ENCODE measurements at regions not wholly inside any gene's neighbourhood (a gene's known extent, or its start where the extent isn't known, plus 50 kb on each side); places are given as distances from the start of the nearest gene placed in this dataset.
"Not testable (repeated sequence)": the region's sequence is repeated elsewhere in the genome, so short reads cannot be mapped to it uniquely, and the experiment has no call there.

GRCh38 chr18:5830902-5831301 is 64.4 kb downstream of the TMEM200C start:
- not testable (repeated sequence) for H3K4me3 Mint-ChIP-seq; H3K27ac Mint-ChIP-seq; H3K9me3 Mint-ChIP-seq; H3K4me1 Mint-ChIP-seq (ENCODE audit: low read depth); H3K27me3 Mint-ChIP-seq (ENCODE audit: low read depth); DNase-seq (ENCODE audit: low spot score); H3K36me3 Mint-ChIP-seq (ENCODE audit: low read depth)

GRCh38 chr18:5828913-5829312 is 66.4 kb downstream of the TMEM200C start:
- Mint-ChIP-seq H3K27me3 (ENCODE audit: low read depth) (no peaks in the 10 kb centered on the region), H3K4me3 (no peak overlapping the region), H3K9me3 (no peaks in the 10 kb centered on the region), H3K36me3 (ENCODE audit: low read depth) (no peaks in the 10 kb centered on the region), H3K27ac (no peak overlapping the region), H3K4me1 (ENCODE audit: low read depth) (no peaks in the 10 kb centered on the region)
- DNase-seq (ENCODE audit: low spot score): no peak

GRCh38 chr18:5825663-5826062 is 69.7 kb downstream of the TMEM200C start:
- Mint-ChIP-seq H3K4me1 (ENCODE audit: low read depth) (no peaks in the 10 kb centered on the region), H3K27me3 (ENCODE audit: low read depth) (no peaks in the 10 kb centered on the region), H3K4me3 (no peak overlapping the region), H3K36me3 (ENCODE audit: low read depth) (no peaks in the 10 kb centered on the region), H3K9me3 (no peaks in the 10 kb centered on the region), H3K27ac (no peak overlapping the region)
- DNase-seq (ENCODE audit: low spot score): no peak

GRCh38 chr18:5824370-5824984 is 70.8 kb downstream of the TMEM200C start:
- Mint-ChIP-seq H3K9me3 (no peaks in the 10 kb centered on the region), H3K27ac (no peak overlapping the region), H3K4me3 (no peak overlapping the region), H3K36me3 (ENCODE audit: low read depth) (no peaks in the 10 kb centered on the region), H3K27me3 (ENCODE audit: low read depth) (no peaks in the 10 kb centered on the region), H3K4me1 (ENCODE audit: low read depth) (no peaks in the 10 kb centered on the region)
- DNase-seq (ENCODE audit: low spot score): no peak

- H3K27me3 Mint-ChIP-seq (ENCODE audit: low read depth): no peaks in the 10 kb centered on the region
- no peak overlapping the region for H3K27ac Mint-ChIP-seq
- H3K36me3 Mint-ChIP-seq (ENCODE audit: low read depth): no peaks in the 10 kb centered on the region
- no peak overlapping the region for H3K4me3 Mint-ChIP-seq
- DNase-seq (ENCODE audit: low spot score): no peak
- H3K4me1 Mint-ChIP-seq (ENCODE audit: low read depth): no peaks in the 10 kb centered on the region
- H3K9me3 Mint-ChIP-seq: no peaks in the 10 kb centered on the region
These were observed 77.5 kb downstream of the TMEM200C start for GRCh38 chr18:5817816-5818215.

- no peak overlapping the region for H3K4me3 Mint-ChIP-seq
- peaks cover 12% of the 10 kb centered on the region for H3K9me3 Mint-ChIP-seq
- no peaks in the 10 kb centered on the region for H3K4me1 Mint-ChIP-seq (ENCODE audit: low read depth)
- H3K36me3 Mint-ChIP-seq (ENCODE audit: low read depth): no peaks in the 10 kb centered on the region
- DNase-seq (ENCODE audit: low spot score): no peak
- H3K27ac Mint-ChIP-seq: no peak overlapping the region
- no peaks in the 10 kb centered on the region for H3K27me3 Mint-ChIP-seq (ENCODE audit: low read depth)
These were observed 88.5 kb downstream of the TMEM200C start for GRCh38 chr18:5806860-5807259.

- Mint-ChIP-seq H3K36me3 (ENCODE audit: low read depth) (no peaks in the 10 kb centered on the region), H3K27me3 (ENCODE audit: low read depth) (no peaks in the 10 kb centered on the region), H3K27ac (no peak overlapping the region), H3K9me3 (no peaks in the 10 kb centered on the region), H3K4me3 (no peak overlapping the region), H3K4me1 (ENCODE audit: low read depth) (no peaks in the 10 kb centered on the region)
- no peak for DNase-seq (ENCODE audit: low spot score)
These were observed 107.4 kb downstream of the TMEM200C start for GRCh38 chr18:5787936-5788335.

GRCh38 chr18:5779922-5780321 is 115.4 kb downstream of the TMEM200C start:
- no peak overlapping the region for H3K4me3 Mint-ChIP-seq
- peaks cover 5% of the 10 kb centered on the region for H3K9me3 Mint-ChIP-seq
- H3K36me3 Mint-ChIP-seq (ENCODE audit: low read depth): no peaks in the 10 kb centered on the region
- H3K27me3 Mint-ChIP-seq (ENCODE audit: low read depth): no peaks in the 10 kb centered on the region
- no peak for DNase-seq (ENCODE audit: low spot score)
- H3K27ac Mint-ChIP-seq: no peak overlapping the region
- no peaks in the 10 kb centered on the region for H3K4me1 Mint-ChIP-seq (ENCODE audit: low read depth)

GRCh38 chr18:5772306-5773105 is 122.8 kb downstream of the TMEM200C start:
- DNase-seq (ENCODE audit: low spot score): no peak
- H3K27me3 Mint-ChIP-seq (ENCODE audit: low read depth): no peaks in the 10 kb centered on the region
- no peaks in the 10 kb centered on the region for H3K9me3 Mint-ChIP-seq
- no peaks in the 10 kb centered on the region for H3K4me1 Mint-ChIP-seq (ENCODE audit: low read depth)
- H3K4me3 Mint-ChIP-seq: no peak overlapping the region
- H3K36me3 Mint-ChIP-seq (ENCODE audit: low read depth): no peaks in the 10 kb centered on the region
- H3K27ac Mint-ChIP-seq: no peak overlapping the region

- DNase-seq (ENCODE audit: low spot score): no peak
- Mint-ChIP-seq H3K27ac (no peak overlapping the region), H3K27me3 (ENCODE audit: low read depth) (no peaks in the 10 kb centered on the region), H3K4me1 (ENCODE audit: low read depth) (no peaks in the 10 kb centered on the region), H3K9me3 (no peaks in the 10 kb centered on the region), H3K36me3 (ENCODE audit: low read depth) (no peaks in the 10 kb centered on the region), H3K4me3 (no peak overlapping the region)
These were observed 124.0 kb downstream of the TMEM200C start for GRCh38 chr18:5771343-5771742.

GRCh38 chr18:5770176-5770575 is 125.1 kb downstream of the TMEM200C start:
- no peak overlapping the region for H3K4me3 Mint-ChIP-seq
- no peaks in the 10 kb centered on the region for H3K9me3 Mint-ChIP-seq
- H3K36me3 Mint-ChIP-seq (ENCODE audit: low read depth): no peaks in the 10 kb centered on the region
- DNase-seq (ENCODE audit: low spot score): no peak
- no peaks in the 10 kb centered on the region for H3K4me1 Mint-ChIP-seq (ENCODE audit: low read depth)
- H3K27ac Mint-ChIP-seq: no peak overlapping the region
- H3K27me3 Mint-ChIP-seq (ENCODE audit: low read depth): no peaks in the 10 kb centered on the region

GRCh38 chr18:5768454-5768853 is 126.9 kb downstream of the TMEM200C start:
- no peaks in the 10 kb centered on the region for H3K27me3 Mint-ChIP-seq (ENCODE audit: low read depth)

GRCh38 chr18:5759194-5759593 is 136.1 kb downstream of the TMEM200C start:
- no peak overlapping the region for H3K4me3 Mint-ChIP-seq
- no peaks in the 10 kb centered on the region for H3K4me1 Mint-ChIP-seq (ENCODE audit: low read depth)
- no peak for DNase-seq (ENCODE audit: low spot score)
- no peaks in the 10 kb centered on the region for H3K27me3 Mint-ChIP-seq (ENCODE audit: low read depth)
- no peaks in the 10 kb centered on the region for H3K36me3 Mint-ChIP-seq (ENCODE audit: low read depth)
- no peak overlapping the region for H3K27ac Mint-ChIP-seq
- H3K9me3 Mint-ChIP-seq: no peaks in the 10 kb centered on the region

More at GRCh38 chr18:5768454-5768853, 126.9 kb downstream of the TMEM200C start:
- no peak for DNase-seq (ENCODE audit: low spot score)
- Mint-ChIP-seq H3K4me1 (ENCODE audit: low read depth) (no peaks in the 10 kb centered on the region), H3K4me3 (no peak overlapping the region), H3K9me3 (no peaks in the 10 kb centered on the region), H3K27ac (no peak overlapping the region), H3K36me3 (ENCODE audit: low read depth) (no peaks in the 10 kb centered on the region)

GRCh38 chr18:5756823-5757222 is 138.5 kb downstream of the TMEM200C start:
- Mint-ChIP-seq H3K36me3 (ENCODE audit: low read depth) (no peaks in the 10 kb centered on the region), H3K9me3 (no peaks in the 10 kb centered on the region), H3K4me1 (ENCODE audit: low read depth) (no peaks in the 10 kb centered on the region), H3K27me3 (ENCODE audit: low read depth) (no peaks in the 10 kb centered on the region), H3K4me3 (no peak overlapping the region), H3K27ac (no peak overlapping the region)
- no peak for DNase-seq (ENCODE audit: low spot score)

- DNase-seq (ENCODE audit: low spot score): no peak
- Mint-ChIP-seq H3K27ac (no peak overlapping the region), H3K9me3 (no peaks in the 10 kb centered on the region), H3K27me3 (ENCODE audit: low read depth) (no peaks in the 10 kb centered on the region), H3K4me1 (ENCODE audit: low read depth) (peaks cover 2% of the 10 kb centered on the region), H3K36me3 (ENCODE audit: low read depth) (no peaks in the 10 kb centered on the region), H3K4me3 (no peak overlapping the region)
These were observed 147.6 kb downstream of the TMEM200C start for GRCh38 chr18:5747678-5748077.
